ENCODE measurements at regions not wholly inside any gene's neighbourhood (a gene's known extent, or its start where the extent isn't known, plus 50 kb on each side); places are given as distances from the start of the nearest gene placed in this dataset.

- TF ChIP-seq CTCF (IDR thresholded peaks at IDR 0.05; ENCODE audit: insufficient read depth, low read depth, low read length) (no peak), EZH2 (IDR thresholded peaks at IDR 0.05; ENCODE audit: insufficient read depth, low read length) (no peak)
Measured at GRCh38 chr17:69950701-69951418, 124.2 kb upstream of the KCNJ16 start.

Measured in astrocyte (in vitro differentiated cells and primary cell).